GM19397 (cell line): ENCODE measurements at regions not wholly inside any gene's neighbourhood (a gene's known extent, or its start where the extent isn't known, plus 50 kb on each side); places are given as distances from the start of the nearest gene placed in this dataset.

ENCODE experiments used
- ATAC-seq: cut with Tn5 transposase; IDR thresholded peaks from one replicate; pipeline ENCODE4 v1.9.1; 2021; ENCODE audit warnings: mild to moderate bottlenecking, moderate library complexity; ENCODE audit not compliant: unreplicated experiment

DNA sequence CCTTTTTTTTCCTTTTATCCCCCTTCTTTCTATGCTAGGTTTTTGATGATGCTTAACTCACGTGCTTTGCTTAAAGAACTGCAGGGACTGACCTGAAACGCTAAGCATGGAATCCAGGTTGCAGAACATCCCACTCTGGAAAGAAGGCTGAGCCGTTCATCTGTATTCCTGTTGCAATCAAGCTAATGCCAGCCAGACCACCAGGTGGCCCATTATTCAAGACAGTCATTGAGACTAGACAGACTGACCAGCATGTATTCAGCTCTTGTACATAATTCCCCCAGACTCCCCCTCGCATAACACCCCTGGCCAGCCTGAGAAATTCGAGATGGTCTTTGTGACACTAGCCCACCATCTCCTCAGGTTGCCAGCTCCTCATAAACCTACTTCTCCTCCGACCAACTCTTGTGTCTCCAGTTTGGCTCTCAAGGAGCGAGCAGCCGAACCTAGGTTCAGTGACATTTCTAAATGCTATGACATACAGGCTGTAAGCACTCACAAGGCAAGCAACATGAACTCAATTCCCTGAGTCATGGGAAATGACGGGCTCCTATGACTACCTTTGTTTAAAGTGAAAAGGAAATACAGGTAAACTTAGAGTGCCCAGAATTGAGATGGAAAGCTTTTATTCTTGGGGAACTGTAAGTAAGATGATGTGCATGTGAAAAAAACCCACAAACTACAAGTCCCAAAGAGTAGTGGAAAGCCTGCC, 309.3 kb upstream of the CDYL start:
- ATAC-seq = no peak

DNA sequence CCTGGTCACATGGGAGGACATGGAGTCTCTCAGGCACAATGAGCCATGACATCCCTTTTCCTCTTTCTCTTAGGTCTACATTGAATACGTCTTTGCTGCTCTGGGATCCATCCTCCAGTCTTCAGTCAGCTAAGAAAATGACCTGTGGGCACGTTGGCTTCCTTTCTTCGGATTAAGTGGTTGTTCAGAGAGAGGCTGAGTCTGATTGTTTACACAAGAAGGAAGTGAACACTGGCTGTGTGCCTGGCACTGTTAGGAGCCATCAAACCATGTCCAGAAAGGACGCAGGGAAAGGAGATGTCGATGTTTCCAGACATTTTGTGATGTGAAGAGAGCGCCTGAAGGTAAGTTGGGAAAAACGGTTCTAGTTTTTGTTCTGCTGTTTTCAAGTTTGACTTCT, 309.9 kb upstream of the CDYL start:
- no peak for ATAC-seq

DNA sequence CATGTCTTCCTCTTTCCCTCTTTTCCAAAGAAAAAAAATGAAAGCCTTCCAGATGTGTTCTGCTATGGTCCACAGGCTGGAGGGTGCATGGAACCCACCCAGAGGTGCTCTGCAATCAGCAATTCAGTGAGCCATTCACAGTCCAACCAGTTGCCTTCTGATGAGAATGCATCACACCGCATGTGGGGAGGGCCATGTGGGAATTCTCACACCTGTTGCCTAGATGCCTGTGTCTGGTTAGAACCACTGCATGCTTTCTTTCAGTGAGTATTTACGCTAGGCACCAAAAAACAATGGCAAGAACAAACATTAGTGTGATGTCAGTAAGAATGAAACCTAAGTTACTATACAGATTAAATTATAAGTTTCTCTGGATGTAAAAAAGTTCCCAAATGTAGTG, 311.6 kb upstream of the CDYL start:
- no peak for ATAC-seq

DNA sequence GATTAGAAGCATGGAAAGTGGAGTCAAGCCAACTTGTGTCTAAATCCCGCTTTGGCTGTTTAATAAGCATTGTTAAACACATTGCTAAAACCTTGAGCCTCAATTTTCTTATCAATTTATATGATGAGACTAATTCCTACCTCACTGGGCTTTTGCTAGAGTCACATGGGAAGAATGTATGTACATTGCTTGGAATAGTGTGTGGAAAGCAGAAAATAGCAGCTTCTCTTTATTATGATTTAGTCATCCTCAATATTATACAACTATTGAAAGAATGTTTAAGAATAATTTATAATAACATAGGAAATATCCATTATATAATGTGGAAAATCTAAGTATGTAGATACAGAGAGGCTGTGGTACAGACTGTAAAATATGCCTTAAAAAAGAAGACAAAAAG, 313.0 kb upstream of the CDYL start:
- ATAC-seq = no peak

DNA sequence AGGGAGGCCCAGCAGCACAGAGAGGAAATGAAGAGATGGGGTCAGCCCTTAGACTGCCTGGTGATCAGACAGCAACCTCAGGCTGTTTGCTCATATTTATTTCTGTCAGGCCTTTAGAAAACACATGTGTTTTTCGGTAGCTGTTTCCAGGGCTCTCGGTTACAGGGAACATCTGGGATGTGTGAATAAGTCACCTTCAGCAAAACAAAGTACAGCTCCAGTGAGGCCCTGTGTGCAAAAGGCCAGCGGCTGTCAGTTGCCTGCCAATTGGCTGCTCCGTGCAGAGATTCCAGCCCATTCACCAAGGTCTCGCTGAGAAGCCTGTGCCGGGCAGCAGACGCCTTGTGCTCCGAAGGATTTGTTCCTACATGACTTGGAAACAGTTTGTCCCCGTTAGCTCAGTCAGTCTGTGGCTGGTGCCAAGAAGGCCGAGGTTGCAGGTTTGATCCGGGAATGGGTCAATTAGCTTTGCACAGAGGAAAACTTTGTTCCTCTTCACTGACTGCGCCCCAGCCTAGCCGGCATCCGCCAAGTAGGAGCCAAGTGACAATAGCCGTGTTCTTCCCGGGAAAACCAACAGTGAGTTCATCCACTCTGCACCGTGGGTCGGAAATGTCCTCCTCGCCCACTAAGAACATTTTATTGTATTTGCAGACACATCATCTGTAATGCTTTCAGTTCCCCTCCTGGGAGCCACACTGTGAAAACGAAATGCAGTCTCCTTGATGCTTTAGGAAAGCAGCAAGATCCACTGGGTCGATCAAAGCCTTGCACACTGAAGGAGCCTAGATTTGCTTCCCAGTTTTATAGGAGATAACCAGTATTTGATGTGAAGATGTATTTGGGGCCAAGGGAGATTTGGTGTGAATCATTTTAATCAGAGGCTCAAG, 315.4 kb upstream of the CDYL start:
- ATAC-seq = no peak

DNA sequence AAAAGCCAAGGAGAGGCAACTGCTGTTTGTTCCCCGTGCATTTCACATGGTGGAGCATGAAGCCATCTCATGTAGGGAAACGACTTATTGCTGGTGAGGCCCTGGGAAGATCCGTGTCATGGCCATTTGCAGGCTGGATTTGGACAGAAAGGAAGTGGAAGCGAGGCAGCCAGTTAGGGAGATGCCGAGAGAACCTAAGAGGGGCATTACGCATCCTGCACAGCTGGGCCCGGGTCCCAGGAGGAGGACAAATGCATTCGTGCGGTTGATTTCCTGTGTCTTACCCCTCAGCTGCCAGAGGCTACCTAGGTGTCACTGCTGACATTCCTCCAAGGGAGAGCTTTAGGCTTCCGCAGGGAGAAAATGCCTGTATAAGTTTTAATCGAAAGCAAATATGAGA, 316.2 kb upstream of the CDYL start:
- no peak for ATAC-seq

DNA sequence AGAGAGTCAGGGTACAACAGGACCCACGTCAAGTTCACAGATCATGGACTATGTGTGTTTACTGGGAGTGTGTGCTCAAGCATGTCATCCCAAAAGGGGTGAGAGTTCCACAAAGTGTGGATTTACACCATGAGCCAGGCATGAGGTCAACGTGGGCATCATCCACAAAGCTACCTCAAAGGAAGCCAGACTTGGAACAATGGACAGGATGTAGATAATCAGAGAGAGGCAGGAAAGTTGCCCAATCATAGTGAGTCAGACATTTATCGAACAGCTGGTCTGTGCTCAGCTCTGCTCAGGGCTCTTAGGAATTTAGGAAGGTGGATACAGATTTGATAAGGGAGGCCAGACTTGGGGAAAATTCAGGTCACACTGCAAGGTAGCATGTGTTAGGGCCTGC, 317.2 kb upstream of the CDYL start:
- ATAC-seq = no peak

DNA sequence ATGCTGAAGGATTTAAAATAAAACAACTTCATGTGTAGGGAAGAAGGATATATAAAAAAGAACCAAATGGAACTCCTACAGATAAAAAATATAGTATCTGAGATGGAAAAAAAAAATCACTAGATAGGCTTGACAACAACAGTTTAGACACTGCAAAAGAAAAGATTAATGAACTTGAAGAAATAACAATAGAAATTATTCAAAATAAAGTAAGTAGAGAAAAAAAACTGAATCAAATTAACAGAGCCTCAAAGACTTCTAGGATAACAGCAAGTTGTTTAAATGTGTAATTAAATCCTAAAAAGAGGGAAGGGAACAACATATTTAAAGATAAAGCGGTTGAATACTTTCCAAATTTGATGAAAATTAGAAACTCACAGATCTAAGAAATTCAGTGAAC, 316.3 kb upstream of the ECI2 start:
- no peak for ATAC-seq

DNA sequence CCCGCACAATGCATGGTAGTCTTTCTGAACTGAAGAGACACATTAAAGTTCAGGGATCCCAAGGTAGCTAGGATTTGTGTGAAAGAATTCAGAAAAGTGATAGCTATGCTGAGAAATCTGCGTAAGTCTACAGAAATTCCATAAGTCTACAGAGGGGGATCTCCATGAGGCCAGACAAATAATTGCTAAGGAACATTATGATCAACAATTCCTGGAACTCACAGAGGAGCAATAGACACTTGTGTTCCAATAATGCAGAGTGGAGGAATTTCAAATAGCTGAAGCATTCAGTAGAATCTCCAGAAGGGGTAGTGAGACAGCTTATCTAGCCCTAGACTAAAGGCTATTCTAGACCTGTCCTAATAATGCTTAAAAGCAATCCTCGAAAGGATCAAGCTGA, 315.7 kb upstream of the ECI2 start:
- no peak for ATAC-seq

DNA sequence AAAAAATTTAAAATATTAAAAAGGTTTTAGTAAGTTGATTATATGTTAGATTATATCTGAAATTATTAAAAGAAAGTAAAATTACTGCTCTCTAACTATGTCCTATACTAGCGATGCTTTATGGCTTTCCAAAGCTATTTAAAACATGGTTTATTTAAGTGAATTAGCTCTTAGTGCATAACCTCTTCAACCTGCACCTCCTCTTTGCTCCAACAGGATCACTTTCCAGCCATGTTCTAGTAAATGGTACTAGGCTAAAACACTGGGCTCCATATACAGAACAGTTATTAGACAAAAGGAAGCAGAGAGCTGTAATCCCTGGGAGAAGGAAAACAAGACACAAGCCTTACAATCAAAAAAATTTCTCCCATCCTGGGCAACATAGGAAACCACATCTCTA, 314.9 kb upstream of the ECI2 start:
- ATAC-seq = no peak

DNA sequence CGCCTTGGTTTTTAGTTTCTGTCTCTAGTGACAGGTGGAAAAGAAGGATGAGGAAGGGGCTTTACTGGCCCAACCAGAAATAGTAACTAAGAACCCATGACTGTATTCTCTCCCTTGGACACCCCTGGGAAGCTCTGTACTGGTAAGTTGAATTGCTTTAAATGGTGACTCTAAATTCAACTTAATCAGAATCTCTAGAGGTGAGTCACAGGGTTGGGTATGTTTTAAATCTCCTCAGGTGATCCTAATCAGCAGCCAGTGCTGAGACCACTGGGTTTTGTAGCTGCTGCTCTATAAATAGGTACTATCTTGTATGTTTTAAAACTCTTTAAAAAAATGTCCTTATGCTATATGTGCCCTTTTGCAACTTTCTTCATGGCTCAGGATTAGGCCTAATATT, 314.0 kb upstream of the ECI2 start:
- ATAC-seq = no peak

DNA sequence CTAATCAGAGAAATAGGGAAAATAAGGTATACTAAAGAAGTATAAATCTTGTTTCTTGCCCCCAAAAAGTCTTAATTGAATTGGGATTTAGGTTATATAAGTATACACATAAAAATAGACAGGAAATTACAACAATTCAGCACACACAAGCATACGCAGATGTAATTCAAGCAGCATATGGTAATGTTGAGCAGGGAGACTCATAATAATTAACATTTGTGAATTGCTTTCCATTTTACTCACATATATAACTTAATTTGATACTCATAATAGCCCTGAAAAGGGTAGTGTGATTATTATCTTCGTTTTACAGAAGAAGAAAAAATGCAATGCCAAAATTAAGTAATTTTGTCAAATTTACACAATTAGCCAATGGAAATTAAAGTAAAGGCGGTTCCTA, 313.5 kb upstream of the ECI2 start:
- ATAC-seq = no peak

DNA sequence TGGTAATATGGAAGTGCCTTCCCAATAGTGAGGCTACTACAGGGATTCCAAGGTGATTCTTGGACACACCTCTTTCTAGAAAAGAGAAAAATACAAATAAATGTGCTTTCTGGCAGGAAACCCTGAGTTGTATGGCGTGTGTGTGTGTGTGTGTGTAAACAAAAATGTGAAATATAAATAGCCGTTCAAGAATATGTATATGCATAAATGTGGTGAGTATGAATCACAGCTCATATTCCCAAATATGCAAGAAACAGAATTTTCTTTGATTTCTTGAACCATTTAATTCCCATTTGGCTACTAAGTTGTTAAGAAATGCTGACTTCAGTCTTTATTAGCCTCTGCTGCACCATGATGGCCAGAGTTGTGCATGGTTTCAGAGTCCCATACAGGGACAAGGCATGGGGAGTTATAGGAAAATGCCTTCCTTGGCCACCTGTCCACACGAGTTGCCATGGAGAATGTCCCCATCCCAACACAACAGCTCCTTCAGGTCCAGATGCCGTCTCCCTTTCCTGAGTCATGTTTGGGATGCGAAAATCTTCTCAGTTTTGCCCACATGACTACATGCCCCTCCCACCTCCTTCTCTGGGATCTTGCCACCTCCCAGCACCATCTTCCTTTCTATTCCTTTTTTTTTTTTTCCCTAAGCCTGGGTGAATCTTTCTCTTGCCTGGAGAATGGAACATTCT, 312.4 kb upstream of the ECI2 start:
- ATAC-seq = no peak

DNA sequence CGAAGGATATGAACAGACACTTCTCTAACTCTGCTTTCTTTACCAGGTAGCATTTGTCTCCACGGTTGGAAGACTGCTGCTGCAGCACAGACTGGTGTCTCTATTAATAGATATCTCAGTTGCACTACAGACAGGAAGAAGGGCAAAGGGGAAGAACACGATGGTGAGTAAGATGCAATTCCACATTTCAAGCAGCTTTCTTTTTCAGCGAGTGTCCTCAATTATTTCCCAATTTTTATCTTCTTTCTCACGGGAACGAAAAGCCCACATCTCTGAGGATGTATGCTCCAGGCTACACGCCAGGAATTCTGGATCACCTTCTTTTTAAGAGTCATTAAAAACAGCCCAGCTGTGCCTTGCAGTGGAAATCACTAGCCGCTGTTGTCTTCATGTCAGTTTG, 311.6 kb upstream of the ECI2 start:
- no peak for ATAC-seq

DNA sequence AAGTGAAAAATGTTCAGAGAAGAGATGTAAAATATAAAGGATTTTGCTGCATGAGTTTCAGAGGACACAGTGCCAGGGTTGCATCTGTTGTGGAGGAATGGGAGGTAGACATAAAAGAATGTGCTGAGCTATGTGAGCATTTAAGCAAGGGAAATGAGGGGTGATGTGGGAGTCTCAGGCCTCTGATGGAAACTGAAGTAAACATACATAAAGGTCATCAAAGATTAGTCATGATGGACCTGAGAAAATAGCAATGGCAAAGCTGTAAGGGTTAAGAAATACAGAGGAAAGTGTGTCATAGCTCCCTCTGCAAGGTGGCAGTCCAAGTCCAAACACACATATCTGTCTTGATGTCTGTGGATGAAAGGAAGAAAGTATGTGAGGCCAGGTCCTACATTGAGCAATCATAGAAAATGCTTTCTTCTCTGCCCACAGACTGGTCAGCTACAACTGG, 306.6 kb upstream of the ECI2 start:
- ATAC-seq = no peak

DNA sequence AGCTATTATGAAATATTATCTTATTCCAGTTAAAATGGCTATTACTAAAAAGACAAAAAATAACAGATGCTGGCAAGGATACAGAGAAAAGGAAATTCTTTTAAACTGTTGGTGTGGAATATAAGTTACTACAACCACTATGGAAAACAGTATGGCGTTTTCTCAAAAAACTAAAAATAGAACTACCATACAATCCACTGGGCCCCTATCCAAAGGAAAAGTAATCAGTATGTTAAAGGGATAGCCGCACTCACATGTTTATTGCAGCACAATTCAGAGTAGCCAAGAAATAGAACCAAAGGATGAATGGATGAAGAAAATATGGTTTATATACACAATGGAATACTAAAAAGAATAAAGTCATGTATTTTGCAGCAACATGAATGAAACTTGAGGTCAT, 303.8 kb upstream of the ECI2 start:
- ATAC-seq = no peak

DNA sequence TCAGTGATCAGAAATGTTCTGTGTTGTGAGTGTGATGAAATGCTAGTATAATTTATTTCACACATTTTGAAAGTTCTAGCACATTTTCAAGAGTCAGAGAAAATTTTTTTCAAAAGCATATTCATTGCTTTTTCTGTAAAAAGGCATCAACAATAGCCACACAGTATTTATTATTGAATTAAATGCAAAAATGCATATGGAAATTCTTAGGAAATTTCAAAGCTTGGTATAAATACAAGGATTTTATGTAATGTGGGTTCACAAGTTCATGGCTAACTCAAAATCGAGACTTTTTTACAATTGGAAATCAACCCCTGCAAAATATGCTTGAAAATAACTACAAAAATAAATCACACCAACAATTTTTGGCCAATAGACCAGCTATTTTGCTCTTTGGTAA, 302.0 kb upstream of the ECI2 start:
- ATAC-seq = no peak

DNA sequence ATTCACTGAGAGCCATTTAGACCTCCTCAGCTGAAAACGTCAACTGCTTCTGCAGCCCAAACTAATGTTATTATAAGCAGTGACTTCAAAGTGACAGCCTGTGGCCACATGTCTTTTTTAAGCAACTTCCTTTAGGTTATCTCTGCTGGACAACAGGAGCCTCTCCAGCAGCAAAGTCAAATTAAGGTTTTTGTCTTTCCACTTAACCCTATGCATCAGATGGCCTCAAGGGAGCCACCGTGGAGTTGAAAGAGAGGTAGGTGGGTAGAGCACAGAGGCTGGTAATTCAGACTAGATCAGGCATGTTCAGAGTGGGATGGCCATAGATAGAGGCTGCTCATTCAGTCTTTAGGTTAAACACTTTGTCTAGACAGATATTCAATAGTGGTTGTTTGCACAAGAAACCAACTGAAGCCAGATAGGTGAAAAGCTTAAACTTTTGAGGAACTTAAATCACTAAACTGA, 300.6 kb upstream of the ECI2 start:
- ATAC-seq = no peak

DNA sequence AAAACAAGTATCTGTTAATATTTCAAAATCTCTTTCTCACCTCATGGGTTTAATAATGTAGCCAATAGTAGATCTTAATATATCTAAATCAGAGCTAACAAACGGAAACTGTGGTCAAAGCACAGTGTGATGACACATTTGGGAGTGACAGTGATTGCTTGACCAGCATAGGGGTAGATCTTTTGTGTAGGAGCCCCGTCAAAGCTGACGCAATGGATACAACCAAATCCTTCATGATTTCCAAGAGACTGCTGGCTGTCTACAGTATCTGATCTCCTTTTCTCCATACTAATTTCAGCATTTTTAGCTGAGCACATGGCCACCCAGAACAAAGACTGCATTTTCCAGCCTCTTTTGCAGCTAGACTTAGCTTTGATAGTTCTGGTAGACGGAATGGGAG, 299.3 kb upstream of the ECI2 start:
- no peak for ATAC-seq

DNA sequence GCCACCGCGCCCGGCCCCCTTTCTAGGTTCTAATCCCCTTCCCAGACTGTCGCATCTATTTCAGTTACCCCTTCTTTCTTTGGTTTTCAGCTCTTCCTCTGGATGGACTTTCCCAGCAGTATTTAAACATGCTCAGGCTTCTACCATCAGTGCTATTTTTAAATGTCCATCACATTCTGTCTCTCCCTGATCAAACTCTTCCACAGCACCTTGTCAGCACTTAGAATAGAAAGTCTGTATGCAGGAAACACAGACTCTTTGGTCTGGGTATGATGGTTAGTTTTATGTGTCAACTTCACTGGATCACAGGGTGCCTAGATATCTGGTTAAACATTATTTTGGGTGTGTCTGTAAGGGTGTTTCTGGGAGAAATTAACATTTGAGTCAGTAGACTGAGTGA, 297.8 kb upstream of the ECI2 start:
- ATAC-seq = no peak

DNA sequence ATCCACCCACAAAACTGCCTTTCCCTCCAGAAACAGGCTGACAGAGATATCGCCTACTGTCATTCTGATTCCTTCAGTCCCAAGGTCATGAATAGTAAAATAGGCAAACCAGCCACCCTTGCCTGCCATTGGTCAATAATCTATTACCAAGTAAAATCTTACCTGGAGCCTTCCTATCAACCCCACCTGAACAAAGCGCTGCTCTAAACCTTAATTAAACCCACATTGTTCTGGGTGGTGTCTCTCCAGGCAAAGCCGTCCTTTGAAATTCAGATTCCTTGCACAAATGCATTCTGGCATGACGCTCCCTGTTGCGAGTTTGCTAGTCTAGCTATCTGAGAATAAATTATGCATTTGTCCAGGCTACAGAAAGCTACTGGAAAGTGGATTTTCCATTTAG, 291.6 kb upstream of the ECI2 start:
- no peak for ATAC-seq

DNA sequence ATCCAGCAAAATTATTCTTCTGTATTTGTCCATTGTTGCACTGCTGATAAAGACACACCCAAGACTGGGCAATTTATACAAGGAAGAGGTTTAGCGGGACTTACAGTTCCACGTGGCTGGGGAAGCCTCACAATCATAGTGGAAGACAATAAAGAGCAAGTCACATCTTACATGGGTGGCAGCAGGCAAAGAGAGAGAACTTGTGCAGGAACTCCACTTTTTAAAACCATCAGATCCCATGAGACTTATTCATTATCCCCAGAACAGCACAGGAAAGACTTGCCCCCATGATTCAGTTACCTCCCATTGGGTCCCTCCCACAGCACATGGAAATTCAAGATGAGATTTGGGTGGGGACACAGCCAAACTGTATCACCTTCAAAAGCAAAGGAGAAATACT, 286.5 kb upstream of the ECI2 start:
- no peak for ATAC-seq
